AG09319 (cell line): ENCODE measurements at regions not wholly inside any gene's neighbourhood (a gene's known extent, or its start where the extent isn't known, plus 50 kb on each side); places are given as distances from the start of the nearest gene placed in this dataset.

ENCODE experiments used
- DNase-seq: peaks from one replicate; pipeline ENCODE4 v3.0.0-alpha.2; 2010; ENCODE audit warnings: low read depth; ENCODE audit errors: extremely low read depth
- TF ChIP-seq, protein P1 (sequence below): IDR thresholded peaks from 2 replicates; pipeline ENCODE4 v1.5.1; 2011; ENCODE audit warnings: low read depth, mild to moderate bottlenecking, inconsistent platforms, low read length, moderate library complexity

GRCh38 chr5:142507531-142508372 lies 178.1 kb downstream of the FGF1 start:
- DNase-seq: no peak
- TF ChIP-seq, protein P1, sequence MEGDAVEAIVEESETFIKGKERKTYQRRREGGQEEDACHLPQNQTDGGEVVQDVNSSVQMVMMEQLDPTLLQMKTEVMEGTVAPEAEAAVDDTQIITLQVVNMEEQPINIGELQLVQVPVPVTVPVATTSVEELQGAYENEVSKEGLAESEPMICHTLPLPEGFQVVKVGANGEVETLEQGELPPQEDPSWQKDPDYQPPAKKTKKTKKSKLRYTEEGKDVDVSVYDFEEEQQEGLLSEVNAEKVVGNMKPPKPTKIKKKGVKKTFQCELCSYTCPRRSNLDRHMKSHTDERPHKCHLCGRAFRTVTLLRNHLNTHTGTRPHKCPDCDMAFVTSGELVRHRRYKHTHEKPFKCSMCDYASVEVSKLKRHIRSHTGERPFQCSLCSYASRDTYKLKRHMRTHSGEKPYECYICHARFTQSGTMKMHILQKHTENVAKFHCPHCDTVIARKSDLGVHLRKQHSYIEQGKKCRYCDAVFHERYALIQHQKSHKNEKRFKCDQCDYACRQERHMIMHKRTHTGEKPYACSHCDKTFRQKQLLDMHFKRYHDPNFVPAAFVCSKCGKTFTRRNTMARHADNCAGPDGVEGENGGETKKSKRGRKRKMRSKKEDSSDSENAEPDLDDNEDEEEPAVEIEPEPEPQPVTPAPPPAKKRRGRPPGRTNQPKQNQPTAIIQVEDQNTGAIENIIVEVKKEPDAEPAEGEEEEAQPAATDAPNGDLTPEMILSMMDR: no peak

- DNase-seq: no peak
- TF ChIP-seq, protein P1: no peak
These were observed 179.1 kb downstream of the FGF1 start for GRCh38 chr5:142506756-142507155.

- TF ChIP-seq, protein P1: no peak
- no peak for DNase-seq
These were observed 179.8 kb downstream of the FGF1 start for GRCh38 chr5:142506046-142506445.

DNA sequence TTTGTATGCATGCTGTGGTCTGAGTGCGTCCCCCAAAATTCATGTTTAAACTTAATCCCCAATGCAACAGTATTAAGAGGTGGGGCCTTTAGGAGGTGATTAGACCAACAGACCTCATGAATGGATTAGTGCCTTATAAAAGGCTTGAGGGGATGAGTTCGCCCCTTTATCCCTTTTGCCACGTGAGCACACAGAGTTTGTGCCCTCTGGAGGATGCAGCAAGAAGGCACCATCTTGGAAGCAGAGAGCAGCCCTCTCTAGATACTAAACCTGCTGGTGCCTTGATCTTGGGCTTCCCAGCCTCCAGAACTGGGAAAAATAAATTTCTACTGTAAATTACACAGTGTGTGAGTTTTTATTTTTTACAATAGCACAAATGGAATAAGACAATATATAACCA lies 177.1 kb upstream of the SPRY4 start:
- no peak for DNase-seq
- TF ChIP-seq, protein P1: no peak; the same call in 1 of the 2 replicates

GRCh38 chr5:142500227-142500905 lies 175.5 kb upstream of the SPRY4 start:
- DNase-seq: no peak
- TF ChIP-seq, protein P1: no peak

GRCh38 chr5:142499591-142500226 lies 174.9 kb upstream of the SPRY4 start:
- no peak for DNase-seq
- TF ChIP-seq, protein P1: no peak

- DNase-seq: no peak
- TF ChIP-seq, protein P1: no peak
These were observed 173.5 kb upstream of the SPRY4 start for GRCh38 chr5:142498298-142498697.
